ENCODE measurements at regions not wholly inside any gene's neighbourhood (a gene's known extent, or its start where the extent isn't known, plus 50 kb on each side); places are given as distances from the start of the nearest gene placed in this dataset.
"Not testable (repeated sequence)": the region's sequence is repeated elsewhere in the genome, so short reads cannot be mapped to it uniquely, and the experiment has no call there.

- not testable (repeated sequence) for DNase-seq
These were observed 1206.0 kb upstream of the CELF4 start for GRCh38 chr18:38771620-38772019.

GRCh38 chr18:38768504-38768903 is 1202.9 kb upstream of the CELF4 start:
- no peak for DNase-seq

GRCh38 chr18:38759457-38759856 is 1193.9 kb upstream of the CELF4 start:
- DNase-seq: no peak

- DNase-seq: no peak
These were observed 1190.8 kb upstream of the CELF4 start for GRCh38 chr18:38756436-38756835.

- DNase-seq: no peak
These were observed 1186.8 kb upstream of the CELF4 start for GRCh38 chr18:38752430-38752829.

- no peak for DNase-seq
These were observed 1186.3 kb upstream of the CELF4 start for GRCh38 chr18:38751898-38752297.

DNA sequence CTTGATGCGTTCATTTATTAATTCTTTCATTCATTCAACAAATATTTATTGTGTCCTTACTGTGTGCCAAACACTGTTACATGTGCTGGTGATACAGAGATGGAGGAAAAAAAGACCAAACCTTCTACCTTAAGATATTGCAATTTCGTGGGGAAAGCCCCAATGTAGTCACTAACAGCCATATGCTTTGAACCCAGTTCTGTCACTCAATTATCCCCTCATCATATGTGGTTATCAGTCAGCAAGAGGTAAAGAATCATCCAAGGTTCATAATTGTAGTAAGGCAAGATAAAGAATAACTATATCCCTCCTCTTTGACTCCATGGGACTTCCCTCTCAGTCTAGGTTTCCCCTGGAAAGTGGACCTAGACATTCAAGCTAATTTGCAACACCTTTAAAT is 1185.6 kb upstream of the CELF4 start:
- DNase-seq: no peak

GRCh38 chr18:38750751-38751150 is 1185.2 kb upstream of the CELF4 start:
- DNase-seq: no peak

- DNase-seq: no peak
These were observed 1181.6 kb upstream of the CELF4 start for GRCh38 chr18:38747153-38747552.

DNA sequence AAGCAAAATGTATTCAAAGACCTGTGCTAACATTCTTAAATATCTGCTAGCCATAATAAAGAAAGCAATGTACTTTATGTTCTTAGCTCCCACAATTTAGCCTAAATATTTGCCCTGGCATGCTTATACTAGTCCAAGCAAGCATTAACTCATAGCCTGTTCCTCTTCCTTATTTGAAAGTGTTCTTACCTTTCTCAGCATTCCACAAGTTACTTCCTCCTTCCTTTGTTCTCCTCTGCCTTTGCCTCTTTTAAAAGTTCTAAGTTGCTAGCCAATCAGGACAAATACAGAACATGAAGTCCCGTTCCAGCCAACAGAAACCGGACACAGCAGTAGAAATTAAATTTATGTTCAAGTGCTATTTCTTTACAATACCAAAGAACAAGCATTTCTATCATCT is 1154.6 kb upstream of the CELF4 start:
- not testable (repeated sequence) for DNase-seq

- no peak for DNase-seq
These were observed 1152.8 kb upstream of the CELF4 start for GRCh38 chr18:38718365-38718901.

- DNase-seq: no peak
These were observed 1143.5 kb upstream of the CELF4 start for GRCh38 chr18:38709122-38709521.

DNA sequence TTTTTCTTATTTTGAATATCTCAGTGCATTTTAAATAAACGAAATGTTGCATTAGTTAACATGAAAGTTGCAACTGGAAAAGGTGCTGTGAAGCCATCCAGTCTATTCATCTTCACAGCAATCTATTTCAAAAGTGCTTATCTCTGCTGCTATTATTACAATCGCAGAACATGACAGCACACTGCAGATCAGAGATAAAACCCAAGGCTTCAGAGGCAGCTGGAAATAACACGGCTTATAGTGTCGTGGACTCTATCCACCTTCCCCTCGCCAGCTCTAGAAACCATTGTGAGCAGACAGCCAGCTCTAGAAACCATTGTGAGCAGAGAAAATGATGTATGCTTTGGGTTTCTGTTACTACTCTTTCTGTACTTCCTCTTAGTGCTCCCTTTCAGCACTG is 1140.8 kb upstream of the CELF4 start:
- DNase-seq: no peak

DNA sequence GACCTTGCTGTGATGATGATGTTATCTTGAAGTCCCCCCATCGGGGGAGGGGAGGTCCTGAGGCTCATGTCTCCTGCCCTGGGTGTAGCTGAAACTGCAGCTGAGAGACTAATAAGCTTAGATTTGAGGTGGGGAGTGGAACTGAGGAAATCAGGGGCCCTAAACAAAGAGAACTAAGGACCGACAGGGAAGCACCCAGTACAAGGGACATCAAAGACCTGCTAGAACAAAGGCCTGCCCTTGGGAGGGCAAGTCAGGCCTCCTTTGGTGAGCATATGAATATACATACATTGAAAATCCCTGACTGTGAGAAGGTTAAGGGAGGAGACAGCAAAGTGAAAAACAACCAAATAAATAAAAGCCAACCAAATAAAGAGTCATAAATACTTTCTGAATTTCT is 1132.5 kb upstream of the CELF4 start:
- no peak for DNase-seq

GRCh38 chr18:38695559-38696280 is 1130.1 kb upstream of the CELF4 start:
- no peak for DNase-seq

DNA sequence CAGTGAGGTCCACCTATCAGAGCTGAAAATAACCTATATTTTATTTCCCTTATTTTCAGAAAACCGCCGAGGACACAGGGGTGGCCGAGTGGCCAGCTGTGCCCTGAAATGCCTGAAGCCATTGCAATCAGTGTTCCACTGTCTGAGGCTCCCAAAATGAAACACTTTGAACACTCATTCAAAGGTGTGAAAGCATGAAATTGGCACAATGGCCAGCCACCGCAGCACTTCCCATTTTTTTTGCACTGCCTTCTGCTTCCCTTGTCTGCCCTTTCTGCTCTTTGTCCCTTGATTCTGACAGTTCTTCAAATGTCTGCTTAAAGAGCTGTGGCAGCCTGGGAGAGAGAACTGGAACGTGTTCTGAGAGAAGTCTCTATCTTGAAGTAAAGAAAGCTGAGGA is 1127.5 kb upstream of the CELF4 start:
- DNase-seq: no peak

GRCh38 chr18:38690626-38691025 is 1125.0 kb upstream of the CELF4 start:
- no peak for DNase-seq

DNA sequence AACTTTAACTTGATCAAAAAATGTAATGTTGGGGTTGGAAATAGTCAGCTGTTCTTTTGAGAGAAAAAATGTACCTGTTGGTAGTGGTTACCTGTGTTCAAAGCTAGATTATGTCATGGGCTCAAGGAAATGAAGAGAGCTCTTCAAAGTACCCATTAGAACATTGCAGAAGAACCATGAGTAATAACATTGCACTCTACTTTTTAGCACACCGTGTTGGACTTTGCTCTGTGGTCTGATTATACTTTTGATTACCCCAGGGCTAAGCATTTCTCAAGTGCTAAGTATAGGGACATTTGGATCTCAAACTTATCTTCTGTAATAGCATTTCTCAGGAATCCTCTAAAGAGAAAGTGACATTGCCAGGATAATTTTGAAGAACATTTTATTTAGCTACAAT is 1122.8 kb upstream of the CELF4 start:
- DNase-seq: no peak

DNA sequence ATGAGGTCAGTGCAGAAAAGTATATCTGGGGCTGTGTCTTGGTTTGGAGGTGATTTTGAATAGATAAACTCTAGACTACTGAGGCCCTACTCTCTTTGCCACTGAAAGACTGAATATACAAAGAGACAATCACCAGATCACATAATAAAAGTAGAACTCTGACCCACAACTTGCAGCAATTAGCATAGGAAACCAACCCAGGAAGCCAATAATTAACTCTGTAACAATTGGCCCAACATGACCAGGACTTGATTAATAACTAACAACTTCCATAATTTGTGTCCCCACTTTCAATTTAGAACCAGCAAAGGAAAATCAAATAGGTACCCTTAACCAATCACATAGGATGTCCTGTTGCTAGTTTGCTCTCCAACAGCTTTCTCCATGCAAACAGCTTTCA is 1104.9 kb upstream of the CELF4 start:
- DNase-seq: no peak

- DNase-seq: no peak
These were observed 1099.3 kb upstream of the CELF4 start for GRCh38 chr18:38664929-38665328.

DNA sequence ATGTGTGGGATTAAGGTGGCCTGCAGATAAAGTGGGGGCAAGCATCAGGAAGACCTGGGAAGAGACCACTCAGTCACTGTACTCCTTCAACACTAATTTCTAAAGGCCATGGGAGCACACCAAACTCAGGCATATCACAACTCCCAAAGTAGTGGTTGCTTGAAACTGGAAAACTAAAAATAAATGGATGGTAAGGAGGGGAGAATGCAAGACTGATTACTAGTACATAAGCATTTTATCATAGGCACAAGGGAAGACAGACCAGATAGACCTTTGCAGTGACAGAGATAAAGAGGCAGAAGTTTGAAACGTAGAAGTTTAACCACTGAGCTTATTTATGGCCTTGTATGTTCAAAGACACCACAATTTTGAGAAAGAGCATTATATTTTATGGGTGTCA is 1098.1 kb upstream of the CELF4 start:
- no peak for DNase-seq

DNA sequence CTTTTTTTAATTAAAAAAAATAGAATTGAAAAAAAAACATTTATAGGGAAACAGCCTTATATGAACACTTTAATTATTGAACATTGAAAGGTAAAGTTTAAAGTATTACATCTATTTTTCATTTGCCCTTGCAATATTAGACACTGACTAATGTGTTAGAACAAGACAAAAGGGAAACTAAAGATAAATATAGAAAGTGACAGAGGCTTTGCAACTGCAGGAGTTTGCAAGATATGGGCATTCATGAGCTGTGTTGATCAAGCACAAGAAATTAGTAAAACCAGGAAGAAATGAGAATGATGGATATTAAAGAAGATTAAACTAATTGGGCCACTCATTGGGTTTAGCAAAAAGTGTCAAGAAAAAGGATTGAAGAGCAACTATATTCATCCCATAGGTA is 1097.7 kb upstream of the CELF4 start:
- DNase-seq: no peak

DNA sequence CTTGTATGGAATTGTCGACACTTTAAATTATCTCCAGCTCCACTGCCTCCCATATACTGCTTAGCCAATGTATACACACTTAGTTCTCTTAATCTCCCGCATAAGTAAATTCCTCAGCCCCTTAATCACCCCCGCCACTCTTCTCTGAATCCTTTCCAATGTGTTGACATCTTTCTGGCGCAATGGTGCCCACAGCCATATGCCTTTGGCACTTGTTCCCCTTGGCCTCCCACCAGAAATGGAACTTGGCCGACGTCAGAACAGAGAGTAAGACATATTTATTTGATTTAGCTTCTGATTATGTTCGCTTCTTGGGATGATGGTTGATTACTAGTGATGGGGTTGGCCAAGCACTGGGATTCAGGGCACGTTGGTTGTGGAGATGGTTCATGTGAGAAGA is 1089.3 kb upstream of the CELF4 start:
- no peak for DNase-seq

DNA sequence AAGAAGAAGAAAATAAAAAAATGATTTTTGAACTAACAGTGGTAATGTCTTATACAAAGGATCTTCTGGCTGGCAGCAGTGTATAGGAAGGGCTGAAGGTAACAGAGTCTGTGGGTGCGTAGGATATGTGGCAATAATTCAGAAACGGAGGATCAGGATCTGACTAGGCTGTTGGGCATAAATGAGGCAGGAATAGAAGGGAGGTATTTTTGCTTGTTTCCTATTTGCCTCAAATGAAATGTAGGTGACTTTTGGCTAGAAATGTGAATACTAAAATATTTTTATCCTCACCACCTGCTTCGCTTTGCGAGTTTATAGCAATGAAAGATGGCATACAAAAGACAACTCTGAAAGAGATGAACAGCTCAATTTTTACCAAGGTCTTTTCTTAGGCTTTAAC is 1086.1 kb upstream of the CELF4 start:
- no peak for DNase-seq

GRCh38 chr18:38648179-38648578 is 1082.6 kb upstream of the CELF4 start:
- DNase-seq: no peak

Measured in activated effector memory CD4-positive, alpha-beta T cell treated with anti-CD3 and anti-CD28 coated beads, Interleukin-2, amount 50 U/mL, for 16 hours (primary cell).